ENCODE measurements at regions not wholly inside any gene's neighbourhood (a gene's known extent, or its start where the extent isn't known, plus 50 kb on each side); places are given as distances from the start of the nearest gene placed in this dataset.

- TF ChIP-seq POLR2A (IDR thresholded peaks at IDR 0.05) (no peak), CTCF (IDR thresholded peaks at IDR 0.05) (no peak)
Measured at GRCh38 chr4:177077095-177077971, 232.3 kb upstream of the NEIL3 start.

Data from adrenal gland (tissue), 5 donors.